Ovary (tissue), 3 donors: ENCODE measurements at regions not wholly inside any gene's neighbourhood (a gene's known extent, or its start where the extent isn't known, plus 50 kb on each side); places are given as distances from the start of the nearest gene placed in this dataset.

Source experiments
- EP300 ChIP-seq: sonication (generic); formaldehyde crosslinking; IDR thresholded peaks from one replicate; pipeline ENCODE4 v1.6.1; 2017; ENCODE audit warnings: antibody characterized with exemption
- POLR2A ChIP-seq: fragments of 450-650 bp; IDR thresholded peaks from one replicate; pipeline ENCODE4 v1.6.1; 2017; ENCODE audit warnings: antibody characterized with exemption, mild to moderate bottlenecking, moderate library complexity
- TF ChIP-seq, protein P1 (sequence below), 3 donors: fragments of 450-650 bp in 2 of 3; fragments of 200-600 bp in 1 of 3; IDR thresholded peaks; one replicate each; pipeline versions ENCODE4 v1.5.1 to v1.8.0; 2016 to 2022; ENCODE audit warnings: antibody characterized with exemption in 3 of 3, mild to moderate bottlenecking in 1 of 3
- donor health status: DM: no; HTN: no; CAD: no.

DNA sequence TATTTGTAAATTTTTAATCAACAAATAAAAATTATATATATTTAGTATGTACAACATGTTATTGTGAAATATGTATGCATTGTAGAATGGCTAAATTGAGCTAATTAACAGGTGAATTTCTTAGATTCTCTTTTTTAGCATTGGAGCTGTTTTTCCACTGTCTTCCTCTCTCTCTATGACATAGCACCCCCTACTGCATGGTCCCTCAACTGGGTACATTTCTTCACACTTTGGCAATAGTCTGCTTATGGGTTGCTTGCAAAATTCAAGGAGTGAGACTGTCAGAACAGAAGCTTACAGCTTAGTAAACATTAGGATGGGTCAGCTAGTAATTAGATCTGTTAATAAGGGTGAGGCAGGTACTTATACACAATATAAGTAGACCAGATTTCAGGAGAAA, 658.5 kb upstream of the MGAT4C start:
- TF ChIP-seq, protein P1, sequence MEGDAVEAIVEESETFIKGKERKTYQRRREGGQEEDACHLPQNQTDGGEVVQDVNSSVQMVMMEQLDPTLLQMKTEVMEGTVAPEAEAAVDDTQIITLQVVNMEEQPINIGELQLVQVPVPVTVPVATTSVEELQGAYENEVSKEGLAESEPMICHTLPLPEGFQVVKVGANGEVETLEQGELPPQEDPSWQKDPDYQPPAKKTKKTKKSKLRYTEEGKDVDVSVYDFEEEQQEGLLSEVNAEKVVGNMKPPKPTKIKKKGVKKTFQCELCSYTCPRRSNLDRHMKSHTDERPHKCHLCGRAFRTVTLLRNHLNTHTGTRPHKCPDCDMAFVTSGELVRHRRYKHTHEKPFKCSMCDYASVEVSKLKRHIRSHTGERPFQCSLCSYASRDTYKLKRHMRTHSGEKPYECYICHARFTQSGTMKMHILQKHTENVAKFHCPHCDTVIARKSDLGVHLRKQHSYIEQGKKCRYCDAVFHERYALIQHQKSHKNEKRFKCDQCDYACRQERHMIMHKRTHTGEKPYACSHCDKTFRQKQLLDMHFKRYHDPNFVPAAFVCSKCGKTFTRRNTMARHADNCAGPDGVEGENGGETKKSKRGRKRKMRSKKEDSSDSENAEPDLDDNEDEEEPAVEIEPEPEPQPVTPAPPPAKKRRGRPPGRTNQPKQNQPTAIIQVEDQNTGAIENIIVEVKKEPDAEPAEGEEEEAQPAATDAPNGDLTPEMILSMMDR (IDR thresholded peaks at IDR 0.05): no peak
- no peak for TF ChIP-seq POLR2A
- TF ChIP-seq EP300: no peak
